ENCODE measurements at regions not wholly inside any gene's neighbourhood (a gene's known extent, or its start where the extent isn't known, plus 50 kb on each side); places are given as distances from the start of the nearest gene placed in this dataset.

GRCh38 chr9:89929315-89929672, 324.5 kb downstream of the GADD45G start:
- no peak for DNase-seq (ENCODE audit: low read depth in 4 of 6, low spot score in 6 of 6)
- Histone ChIP-seq H3K4me1 (ENCODE audit: control insufficient read depth, insufficient read depth, low read length) (peaks cover 15% of the 10 kb centered on the region), H3K27ac (ENCODE audit: low read depth, low read length) (no peak overlapping the region), H3K27me3 (ENCODE audit: control insufficient read depth, insufficient read depth, low read length) (no peaks in the 10 kb centered on the region), H3K36me3 (ENCODE audit: control insufficient read depth, insufficient read depth, low read length) (no peaks in the 10 kb centered on the region), H3K9me3 (ENCODE audit: control insufficient read depth, insufficient read depth, low read length) (no peaks in the 10 kb centered on the region), H3K4me3 (ENCODE audit: low read depth, low read length) (no peak overlapping the region)
- WGBS (ENCODE audit: insufficient coverage) = 100% methylated on average over 1 of the region's 3 CpGs

GRCh38 chr9:89929673-89930480, 325.1 kb downstream of the GADD45G start:
- Histone ChIP-seq H3K4me3 (ENCODE audit: low read depth, low read length) (no peak overlapping the region), H3K36me3 (ENCODE audit: control insufficient read depth, insufficient read depth, low read length) (no peaks in the 10 kb centered on the region), H3K27ac (ENCODE audit: low read depth, low read length) (no peak overlapping the region), H3K27me3 (ENCODE audit: control insufficient read depth, insufficient read depth, low read length) (no peaks in the 10 kb centered on the region), H3K9me3 (ENCODE audit: control insufficient read depth, insufficient read depth, low read length) (no peaks in the 10 kb centered on the region), H3K4me1 (ENCODE audit: control insufficient read depth, insufficient read depth, low read length) (peaks cover 15% of the 10 kb centered on the region)
- peak in 2 of 6 donors; percentile 35 to 58 for DNase-seq (ENCODE audit: low read depth in 4 of 6, low spot score in 6 of 6)
- 25% methylated on average over 6 of the region's 9 CpGs for WGBS (ENCODE audit: insufficient coverage)

- Histone ChIP-seq H3K27me3 (ENCODE audit: control insufficient read depth, insufficient read depth, low read length) (no peaks in the 10 kb centered on the region), H3K4me3 (ENCODE audit: low read depth, low read length) (no peak overlapping the region), H3K36me3 (ENCODE audit: control insufficient read depth, insufficient read depth, low read length) (no peaks in the 10 kb centered on the region), H3K9me3 (ENCODE audit: control insufficient read depth, insufficient read depth, low read length) (no peaks in the 10 kb centered on the region), H3K27ac (ENCODE audit: low read depth, low read length) (no peak overlapping the region), H3K4me1 (ENCODE audit: control insufficient read depth, insufficient read depth, low read length) (peaks cover 9% of the 10 kb centered on the region)
- no peak for DNase-seq (ENCODE audit: low read depth in 4 of 6, low spot score in 6 of 6)
- 90% methylated on average over 3 of the region's 4 CpGs for WGBS (ENCODE audit: insufficient coverage)
Observed at GRCh38 chr9:89933578-89933977, 328.8 kb downstream of the GADD45G start.

GRCh38 chr9:89935115-89935514, 330.3 kb downstream of the GADD45G start:
- Histone ChIP-seq H3K4me1 (ENCODE audit: control insufficient read depth, insufficient read depth, low read length) (no peaks in the 10 kb centered on the region), H3K9me3 (ENCODE audit: control insufficient read depth, insufficient read depth, low read length) (no peaks in the 10 kb centered on the region), H3K27me3 (ENCODE audit: control insufficient read depth, insufficient read depth, low read length) (no peaks in the 10 kb centered on the region), H3K4me3 (ENCODE audit: low read depth, low read length) (no peak overlapping the region), H3K27ac (ENCODE audit: low read depth, low read length) (no peak overlapping the region), H3K36me3 (ENCODE audit: control insufficient read depth, insufficient read depth, low read length) (no peaks in the 10 kb centered on the region)
- no peak for DNase-seq (ENCODE audit: low read depth in 4 of 6, low spot score in 6 of 6)
- 88% methylated on average over 6 of the region's 6 CpGs for WGBS (ENCODE audit: insufficient coverage)

DNA sequence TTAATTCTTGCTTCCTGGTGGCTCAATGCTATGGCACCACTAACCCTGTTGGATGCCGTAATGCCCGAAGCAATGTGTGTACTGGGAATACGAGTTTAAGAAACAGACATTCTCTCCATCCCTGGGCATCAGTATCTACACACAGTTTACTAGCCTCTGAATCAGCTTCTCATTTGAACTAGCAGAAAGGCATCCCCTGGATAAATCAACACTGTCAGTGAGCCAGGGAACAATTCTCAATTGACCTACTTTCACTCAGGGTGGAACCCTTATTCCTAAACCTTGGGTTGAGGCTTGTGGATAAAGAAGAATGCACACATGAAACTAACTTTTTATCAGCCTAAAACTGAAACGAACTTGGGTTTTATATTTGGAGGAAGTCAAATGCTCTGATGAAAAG, 331.0 kb downstream of the GADD45G start:
- H3K27me3 ChIP-seq (ENCODE audit: control insufficient read depth, insufficient read depth, low read length) = no peaks in the 10 kb centered on the region
- H3K27ac ChIP-seq (ENCODE audit: low read depth, low read length) = no peak overlapping the region
- DNase-seq (ENCODE audit: low read depth in 4 of 6, low spot score in 6 of 6) = peak in 1 of 6 donors; percentile 20
- H3K9me3 ChIP-seq (ENCODE audit: control insufficient read depth, insufficient read depth, low read length) = no peaks in the 10 kb centered on the region
- no peak overlapping the region for H3K4me3 ChIP-seq (ENCODE audit: low read depth, low read length)
- no peaks in the 10 kb centered on the region for H3K36me3 ChIP-seq (ENCODE audit: control insufficient read depth, insufficient read depth, low read length)
- WGBS (ENCODE audit: insufficient coverage) = 92% methylated on average over 2 of the region's 4 CpGs
- H3K4me1 ChIP-seq (ENCODE audit: control insufficient read depth, insufficient read depth, low read length) = no peaks in the 10 kb centered on the region

- 92% methylated on average over 2 of the region's 2 CpGs for WGBS (ENCODE audit: insufficient coverage)
- DNase-seq (ENCODE audit: low read depth in 4 of 6, low spot score in 6 of 6) = no peak
- H3K4me1 ChIP-seq (ENCODE audit: control insufficient read depth, insufficient read depth, low read length) = no peaks in the 10 kb centered on the region
Observed at GRCh38 chr9:89937051-89937450, 332.2 kb downstream of the GADD45G start.

DNA sequence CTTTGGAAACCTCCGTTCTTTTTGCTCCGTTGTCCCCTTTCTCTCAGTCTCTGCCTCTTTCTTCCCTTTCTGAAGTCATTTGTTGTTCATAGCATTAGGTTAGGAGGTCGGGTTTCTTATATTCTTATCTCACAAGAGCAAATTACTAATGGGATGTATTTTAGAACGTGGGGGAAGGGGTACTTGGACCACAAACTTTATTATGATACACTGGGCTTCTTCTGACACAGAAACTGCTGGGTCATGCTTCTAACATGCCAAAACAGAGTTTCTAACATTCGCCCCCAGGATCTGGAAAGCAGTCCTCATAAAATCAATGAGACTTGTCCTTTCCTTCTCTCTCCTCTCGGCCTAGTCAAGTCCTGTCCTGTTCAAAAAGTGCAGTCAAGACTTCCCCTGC, 334.4 kb downstream of the GADD45G start:
- H3K4me3 ChIP-seq (ENCODE audit: low read depth, low read length) = no peak overlapping the region
- no peaks in the 10 kb centered on the region for H3K27me3 ChIP-seq (ENCODE audit: control insufficient read depth, insufficient read depth, low read length)
- WGBS (ENCODE audit: insufficient coverage) = 96% methylated on average over 2 of the region's 6 CpGs
- H3K36me3 ChIP-seq (ENCODE audit: control insufficient read depth, insufficient read depth, low read length) = no peaks in the 10 kb centered on the region
- no peak overlapping the region for H3K27ac ChIP-seq (ENCODE audit: low read depth, low read length)
- H3K4me1 ChIP-seq (ENCODE audit: control insufficient read depth, insufficient read depth, low read length) = no peaks in the 10 kb centered on the region
- no peak for DNase-seq (ENCODE audit: low read depth in 4 of 6, low spot score in 6 of 6)
- H3K9me3 ChIP-seq (ENCODE audit: control insufficient read depth, insufficient read depth, low read length) = no peaks in the 10 kb centered on the region

More at GRCh38 chr9:89937051-89937450, 332.2 kb downstream of the GADD45G start:
- Histone ChIP-seq H3K4me3 (ENCODE audit: low read depth, low read length) (no peak overlapping the region), H3K36me3 (ENCODE audit: control insufficient read depth, insufficient read depth, low read length) (no peaks in the 10 kb centered on the region), H3K9me3 (ENCODE audit: control insufficient read depth, insufficient read depth, low read length) (no peaks in the 10 kb centered on the region), H3K27me3 (ENCODE audit: control insufficient read depth, insufficient read depth, low read length) (no peaks in the 10 kb centered on the region), H3K27ac (ENCODE audit: low read depth, low read length) (no peak overlapping the region)

GRCh38 chr9:89939626-89940292, 334.9 kb downstream of the GADD45G start:
- 90% methylated on average over 9 of the region's 14 CpGs for WGBS (ENCODE audit: insufficient coverage)
- Histone ChIP-seq H3K9me3 (ENCODE audit: control insufficient read depth, insufficient read depth, low read length) (no peaks in the 10 kb centered on the region), H3K36me3 (ENCODE audit: control insufficient read depth, insufficient read depth, low read length) (no peaks in the 10 kb centered on the region), H3K4me3 (ENCODE audit: low read depth, low read length) (no peak overlapping the region), H3K4me1 (ENCODE audit: control insufficient read depth, insufficient read depth, low read length) (peaks cover 3% of the 10 kb centered on the region), H3K27ac (ENCODE audit: low read depth, low read length) (no peak overlapping the region), H3K27me3 (ENCODE audit: control insufficient read depth, insufficient read depth, low read length) (no peaks in the 10 kb centered on the region)
- DNase-seq (ENCODE audit: low read depth in 4 of 6, low spot score in 6 of 6) = no peak

DNA sequence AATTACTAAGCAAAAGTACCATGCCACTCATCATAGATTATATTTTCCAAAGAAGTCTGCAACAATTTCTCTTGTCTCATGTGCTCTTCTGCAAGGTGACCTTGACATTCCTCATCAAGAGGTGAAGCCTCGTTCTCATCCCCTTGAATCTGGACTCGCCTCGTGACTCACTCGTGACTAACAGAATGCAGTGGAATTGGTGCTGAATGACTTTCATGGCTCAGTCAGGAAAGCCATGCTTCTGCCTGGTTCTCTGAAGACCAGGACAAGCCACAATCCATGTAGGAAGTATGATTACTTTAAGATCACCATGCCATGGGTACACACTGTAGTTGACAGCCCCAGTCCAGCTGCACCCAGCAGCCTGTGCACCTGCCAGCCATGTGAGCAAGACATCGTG, 335.8 kb downstream of the GADD45G start:
- WGBS (ENCODE audit: insufficient coverage) = 90% methylated on average over 5 of the region's 5 CpGs

DNA sequence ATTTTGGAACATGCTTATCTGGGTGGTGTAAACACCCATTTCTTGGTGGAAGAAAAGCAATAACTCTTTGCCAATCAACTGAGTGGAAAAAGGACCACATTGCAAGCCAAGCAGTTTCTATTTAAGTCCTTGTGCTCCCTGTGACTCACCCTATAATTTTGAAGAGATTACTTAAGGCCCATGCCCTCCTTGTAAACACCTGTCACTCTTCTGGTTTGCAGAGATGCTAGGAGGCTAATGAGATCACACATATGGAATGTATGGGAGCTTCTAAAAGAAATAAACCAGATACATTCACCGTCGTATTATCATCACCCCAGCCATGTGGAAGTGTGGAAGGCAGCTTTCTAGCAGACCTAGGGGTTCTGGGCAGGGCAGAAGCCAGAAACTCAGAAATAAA, 337.1 kb downstream of the GADD45G start:
- Histone ChIP-seq H3K9me3 (ENCODE audit: control insufficient read depth, insufficient read depth, low read length) (no peaks in the 10 kb centered on the region), H3K4me3 (ENCODE audit: low read depth, low read length) (no peak overlapping the region), H3K27ac (ENCODE audit: low read depth, low read length) (no peak overlapping the region), H3K27me3 (ENCODE audit: control insufficient read depth, insufficient read depth, low read length) (no peaks in the 10 kb centered on the region), H3K36me3 (ENCODE audit: control insufficient read depth, insufficient read depth, low read length) (no peaks in the 10 kb centered on the region), H3K4me1 (ENCODE audit: control insufficient read depth, insufficient read depth, low read length) (peaks cover 3% of the 10 kb centered on the region)
- WGBS (ENCODE audit: insufficient coverage) = no CpG with 5 or more reads among the region's 2 CpGs
- DNase-seq (ENCODE audit: low read depth in 4 of 6, low spot score in 6 of 6) = no peak

More for the DNA sequence above, 335.8 kb downstream of the GADD45G start:
- no peaks in the 10 kb centered on the region for H3K9me3 ChIP-seq (ENCODE audit: control insufficient read depth, insufficient read depth, low read length)
- H3K4me3 ChIP-seq (ENCODE audit: low read depth, low read length) = no peak overlapping the region
- H3K27me3 ChIP-seq (ENCODE audit: control insufficient read depth, insufficient read depth, low read length) = no peaks in the 10 kb centered on the region
- no peak for DNase-seq (ENCODE audit: low read depth in 4 of 6, low spot score in 6 of 6)
- no peak overlapping the region for H3K27ac ChIP-seq (ENCODE audit: low read depth, low read length)
- H3K4me1 ChIP-seq (ENCODE audit: control insufficient read depth, insufficient read depth, low read length) = peaks cover 3% of the 10 kb centered on the region
- no peaks in the 10 kb centered on the region for H3K36me3 ChIP-seq (ENCODE audit: control insufficient read depth, insufficient read depth, low read length)
